ENCODE measurements at regions not wholly inside any gene's neighbourhood (a gene's known extent, or its start where the extent isn't known, plus 50 kb on each side); places are given as distances from the start of the nearest gene placed in this dataset.

GRCh38 chr17:70658317-70658716 is 489.0 kb downstream of the KCNJ2 start:
- Histone ChIP-seq H3K4me1 (ENCODE audit: insufficient read depth, low read length, severe bottlenecking) (no peaks in the 10 kb centered on the region), H3K36me3 (ENCODE audit: insufficient read depth, low read length) (no peaks in the 10 kb centered on the region), H4K20me1 (ENCODE audit: insufficient read depth, low read length) (no peaks in the 10 kb centered on the region), H3K9me3 (ENCODE audit: low read length) (no peaks in the 10 kb centered on the region), H3K27ac (ENCODE audit: low read depth, low read length, poor library complexity, severe bottlenecking) (no peak overlapping the region), H3K27me3 (ENCODE audit: insufficient read depth, low read length) (no peaks in the 10 kb centered on the region), H3K9ac (ENCODE audit: low read length) (no peak overlapping the region), H3K9me2 (ENCODE audit: low read depth, low read length) (no peaks in the 10 kb centered on the region), H3K4me2 (ENCODE audit: low read length) (no peak overlapping the region), H2AFZ (ENCODE audit: low read length) (no peak overlapping the region), H3K79me2 (ENCODE audit: insufficient read depth, low read length) (no peaks in the 10 kb centered on the region), H3K4me3 (ENCODE audit: low read depth, low read length, poor library complexity, severe bottlenecking) (no peak overlapping the region), H3F3A (ENCODE audit: insufficient read depth, low read length) (no peaks in the 10 kb centered on the region)
- no peak for TF ChIP-seq EZH2 (IDR thresholded peaks at IDR 0.05; ENCODE audit: borderline replicate concordance, low read length)
- TF ChIP-seq, protein P1, sequence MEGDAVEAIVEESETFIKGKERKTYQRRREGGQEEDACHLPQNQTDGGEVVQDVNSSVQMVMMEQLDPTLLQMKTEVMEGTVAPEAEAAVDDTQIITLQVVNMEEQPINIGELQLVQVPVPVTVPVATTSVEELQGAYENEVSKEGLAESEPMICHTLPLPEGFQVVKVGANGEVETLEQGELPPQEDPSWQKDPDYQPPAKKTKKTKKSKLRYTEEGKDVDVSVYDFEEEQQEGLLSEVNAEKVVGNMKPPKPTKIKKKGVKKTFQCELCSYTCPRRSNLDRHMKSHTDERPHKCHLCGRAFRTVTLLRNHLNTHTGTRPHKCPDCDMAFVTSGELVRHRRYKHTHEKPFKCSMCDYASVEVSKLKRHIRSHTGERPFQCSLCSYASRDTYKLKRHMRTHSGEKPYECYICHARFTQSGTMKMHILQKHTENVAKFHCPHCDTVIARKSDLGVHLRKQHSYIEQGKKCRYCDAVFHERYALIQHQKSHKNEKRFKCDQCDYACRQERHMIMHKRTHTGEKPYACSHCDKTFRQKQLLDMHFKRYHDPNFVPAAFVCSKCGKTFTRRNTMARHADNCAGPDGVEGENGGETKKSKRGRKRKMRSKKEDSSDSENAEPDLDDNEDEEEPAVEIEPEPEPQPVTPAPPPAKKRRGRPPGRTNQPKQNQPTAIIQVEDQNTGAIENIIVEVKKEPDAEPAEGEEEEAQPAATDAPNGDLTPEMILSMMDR (IDR thresholded peaks at IDR 0.05; ENCODE audit: low read length), result no peak

DNA sequence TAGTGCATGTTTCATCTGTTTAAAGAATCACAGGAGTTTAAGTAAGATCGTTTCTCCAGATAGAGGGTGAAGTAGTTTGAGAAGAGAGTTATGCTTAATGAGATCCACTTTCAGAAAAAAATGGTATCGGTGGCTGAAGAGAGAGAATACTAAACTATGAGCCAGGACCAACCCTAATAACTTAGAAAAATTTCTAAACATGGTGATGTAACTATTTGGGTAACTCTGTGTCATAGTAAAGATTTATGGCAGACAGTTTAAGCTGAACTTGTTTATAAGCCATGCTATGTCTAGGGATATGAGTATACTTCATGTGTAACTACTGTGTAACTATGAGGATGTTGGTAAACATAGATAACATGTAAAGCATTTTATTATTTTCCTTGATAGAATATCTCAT is 489.5 kb downstream of the KCNJ2 start:
- H3K36me3 ChIP-seq (ENCODE audit: insufficient read depth, low read length), result no peaks in the 10 kb centered on the region
- no peaks in the 10 kb centered on the region for H4K20me1 ChIP-seq (ENCODE audit: insufficient read depth, low read length)
- H3K9me3 ChIP-seq (ENCODE audit: low read length), result no peaks in the 10 kb centered on the region
- no peaks in the 10 kb centered on the region for H3K9me2 ChIP-seq (ENCODE audit: low read depth, low read length)
- no peak overlapping the region for H2AFZ ChIP-seq (ENCODE audit: low read length)
- H3K27ac ChIP-seq (ENCODE audit: low read depth, low read length, poor library complexity, severe bottlenecking), result no peak overlapping the region
- no peaks in the 10 kb centered on the region for H3F3A ChIP-seq (ENCODE audit: insufficient read depth, low read length)
- H3K79me2 ChIP-seq (ENCODE audit: insufficient read depth, low read length), result no peaks in the 10 kb centered on the region
- H3K27me3 ChIP-seq (ENCODE audit: insufficient read depth, low read length), result no peaks in the 10 kb centered on the region
- no peak overlapping the region for H3K4me3 ChIP-seq (ENCODE audit: low read depth, low read length, poor library complexity, severe bottlenecking)
- H3K9ac ChIP-seq (ENCODE audit: low read length), result no peak overlapping the region
- TF ChIP-seq, protein P1 (IDR thresholded peaks at IDR 0.05; ENCODE audit: low read length), result no peak
- no peak for TF ChIP-seq EZH2 (IDR thresholded peaks at IDR 0.05; ENCODE audit: borderline replicate concordance, low read length)
- H3K4me2 ChIP-seq (ENCODE audit: low read length), result no peak overlapping the region
- no peaks in the 10 kb centered on the region for H3K4me1 ChIP-seq (ENCODE audit: insufficient read depth, low read length, severe bottlenecking)

DNA sequence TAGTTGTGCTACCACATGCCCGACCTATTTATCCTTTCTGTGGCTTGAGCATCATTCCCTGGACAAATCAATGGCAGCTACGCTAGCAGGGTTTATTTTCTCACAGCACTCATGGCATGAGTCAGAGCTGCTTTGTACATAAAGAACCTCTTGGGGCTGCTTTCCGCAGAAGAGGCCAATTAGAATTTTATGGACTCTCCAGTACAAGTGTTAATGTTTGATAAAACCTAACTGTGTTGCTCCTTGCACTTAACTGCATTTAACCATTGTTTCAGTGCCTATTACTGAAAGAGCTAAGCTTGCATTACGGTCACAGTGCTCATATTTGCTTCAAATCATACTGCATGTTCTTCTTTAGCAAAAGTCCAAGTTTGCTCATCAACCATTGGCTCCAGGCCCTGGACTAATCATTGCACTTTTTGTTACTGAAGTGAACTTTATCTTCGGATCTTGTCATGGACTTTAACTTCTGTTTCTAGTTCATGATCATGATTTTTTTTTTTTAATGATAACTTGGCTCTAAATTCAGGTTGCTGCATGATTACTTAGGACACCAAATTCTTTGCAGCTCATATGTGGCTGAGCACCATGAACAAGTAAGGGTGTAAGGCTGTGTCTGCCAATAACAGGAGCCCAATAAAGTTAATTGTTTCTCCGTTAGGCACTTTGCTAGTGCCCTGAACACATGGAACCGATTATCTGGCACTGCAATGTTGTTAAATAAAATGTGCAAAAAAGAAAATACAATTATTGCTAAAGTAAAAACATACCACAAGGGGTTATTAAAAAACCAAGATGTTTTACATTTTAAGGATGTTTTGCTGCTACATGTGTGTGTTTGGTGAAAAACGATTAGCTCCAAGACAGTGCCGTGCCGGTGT is 492.2 kb downstream of the KCNJ2 start:
- no peaks in the 10 kb centered on the region for H3K9me3 ChIP-seq (ENCODE audit: low read length)
- H3K9me2 ChIP-seq (ENCODE audit: low read depth, low read length), result no peaks in the 10 kb centered on the region

More for the DNA sequence above, 492.2 kb downstream of the KCNJ2 start:
- no peak overlapping the region for H3K4me2 ChIP-seq (ENCODE audit: low read length)
- H3K27me3 ChIP-seq (ENCODE audit: insufficient read depth, low read length), result no peaks in the 10 kb centered on the region; the same call in 1 of the 2 replicates
- TF ChIP-seq, protein P1 (IDR thresholded peaks at IDR 0.05; ENCODE audit: low read length), result no peak
- no peak for TF ChIP-seq EZH2 (IDR thresholded peaks at IDR 0.05; ENCODE audit: borderline replicate concordance, low read length)
- H4K20me1 ChIP-seq (ENCODE audit: insufficient read depth, low read length), result no peaks in the 10 kb centered on the region
- no peaks in the 10 kb centered on the region for H3K36me3 ChIP-seq (ENCODE audit: insufficient read depth, low read length)
- H3K9ac ChIP-seq (ENCODE audit: low read length), result no peak overlapping the region
- no peak overlapping the region for H3K27ac ChIP-seq (ENCODE audit: low read depth, low read length, poor library complexity, severe bottlenecking)
- no peaks in the 10 kb centered on the region for H3F3A ChIP-seq (ENCODE audit: insufficient read depth, low read length)
- H2AFZ ChIP-seq (ENCODE audit: low read length), result no peak overlapping the region
- no peak overlapping the region for H3K4me3 ChIP-seq (ENCODE audit: low read depth, low read length, poor library complexity, severe bottlenecking)
- no peaks in the 10 kb centered on the region for H3K4me1 ChIP-seq (ENCODE audit: insufficient read depth, low read length, severe bottlenecking)
- H3K79me2 ChIP-seq (ENCODE audit: insufficient read depth, low read length), result no peaks in the 10 kb centered on the region

All from OCI-LY1 (cell line).